HEK293T (cell line): ENCODE measurements at regions not wholly inside any gene's neighbourhood (a gene's known extent, or its start where the extent isn't known, plus 50 kb on each side); places are given as distances from the start of the nearest gene placed in this dataset.

ENCODE experiments used
- ARNT ChIP-seq: fragments of 450-650 bp; IDR thresholded peaks from 2 replicates; pipeline ENCODE4 v1.6.1; 2017; ENCODE audit warnings: mild to moderate bottlenecking
- NFRKB ChIP-seq: fragments of 450-650 bp; IDR thresholded peaks from 2 replicates; pipeline ENCODE4 v1.6.1; 2016; ENCODE audit warnings: mild to moderate bottlenecking, moderate library complexity
- SUZ12 ChIP-seq: fragments of 450-650 bp; IDR thresholded peaks from 2 replicates; pipeline ENCODE4 v1.6.1; 2016; ENCODE audit warnings: mild to moderate bottlenecking
- TF ChIP-seq, protein P1 (sequence below): fragments of 450-650 bp; IDR thresholded peaks from 2 replicates; pipeline ENCODE4 v1.6.1; 2016

DNA sequence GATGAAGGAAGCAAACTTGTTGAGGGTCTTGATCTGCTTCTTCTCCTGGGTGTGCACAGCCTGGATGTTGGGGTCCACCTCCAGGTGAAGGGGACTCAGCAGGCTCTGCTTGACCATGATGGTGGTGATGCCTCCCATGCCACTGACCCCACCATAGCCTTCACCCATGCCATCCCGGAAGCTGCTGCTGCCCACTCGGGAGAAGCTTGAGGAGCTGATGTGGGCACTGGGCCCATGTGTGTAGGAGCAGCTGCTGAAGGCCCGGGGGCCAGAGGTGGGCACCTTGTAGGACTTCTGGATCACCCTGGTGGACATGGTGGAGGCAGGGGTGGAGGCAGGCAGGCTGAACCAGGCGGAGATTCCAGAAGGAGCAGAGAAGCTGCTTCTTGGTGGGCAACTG, 432.7 kb upstream of the DIPK2B start:
- TF ChIP-seq, protein P1, sequence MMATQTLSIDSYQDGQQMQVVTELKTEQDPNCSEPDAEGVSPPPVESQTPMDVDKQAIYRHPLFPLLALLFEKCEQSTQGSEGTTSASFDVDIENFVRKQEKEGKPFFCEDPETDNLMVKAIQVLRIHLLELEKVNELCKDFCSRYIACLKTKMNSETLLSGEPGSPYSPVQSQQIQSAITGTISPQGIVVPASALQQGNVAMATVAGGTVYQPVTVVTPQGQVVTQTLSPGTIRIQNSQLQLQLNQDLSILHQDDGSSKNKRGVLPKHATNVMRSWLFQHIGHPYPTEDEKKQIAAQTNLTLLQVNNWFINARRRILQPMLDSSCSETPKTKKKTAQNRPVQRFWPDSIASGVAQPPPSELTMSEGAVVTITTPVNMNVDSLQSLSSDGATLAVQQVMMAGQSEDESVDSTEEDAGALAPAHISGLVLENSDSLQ = no peak
- no peak for TF ChIP-seq NFRKB
- no peak for TF ChIP-seq ARNT
- no peak for TF ChIP-seq SUZ12
